ENCODE measurements at regions not wholly inside any gene's neighbourhood (a gene's known extent, or its start where the extent isn't known, plus 50 kb on each side); places are given as distances from the start of the nearest gene placed in this dataset.

DNA sequence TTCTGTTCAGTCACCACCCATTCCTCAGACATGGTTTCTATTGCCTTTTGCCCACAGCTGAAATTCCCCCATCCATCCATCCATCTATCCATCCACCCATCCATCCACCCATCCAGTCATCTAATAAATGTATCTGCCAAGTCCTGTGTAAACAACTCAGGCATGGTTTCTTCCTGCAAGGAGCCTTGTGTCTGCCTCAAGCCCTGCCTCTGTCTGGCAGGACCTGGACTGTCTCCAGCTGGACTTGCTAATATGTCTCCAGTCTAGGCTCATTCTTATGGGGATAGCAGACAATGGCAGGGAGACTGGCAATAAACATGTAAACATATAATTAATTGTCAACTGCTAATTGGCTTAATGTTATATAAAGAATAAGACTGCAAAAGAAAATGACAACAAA is 64.7 kb upstream of the AMPD3 start:
- DNase-seq = no peak
- Histone ChIP-seq H3K9ac (ENCODE audit: low read length) (no peak overlapping the region), H3K36me3 (replicated peaks; ENCODE audit: insufficient read depth, low read length) (no peaks in the 10 kb centered on the region), H3K79me2 (ENCODE audit: low read length) (no peaks in the 10 kb centered on the region), H3F3A (ENCODE audit: insufficient read depth, low read length) (no peaks in the 10 kb centered on the region), H3K4me2 (ENCODE audit: low read depth, low read length) (no peak overlapping the region), H3K4me1 (ENCODE audit: low read length) (no peaks in the 10 kb centered on the region), H4K20me1 (ENCODE audit: insufficient read depth, low read length) (no peaks in the 10 kb centered on the region), H3K27ac (ENCODE audit: low read length) (no peak overlapping the region), H3K9me3 (replicated peaks; ENCODE audit: insufficient read depth, low read length) (no peaks in the 10 kb centered on the region), H3K9me2 (replicated peaks; ENCODE audit: insufficient read depth, low read length) (no peaks in the 10 kb centered on the region), H2AFZ (ENCODE audit: low read length) (no peak overlapping the region), H3K27me3 (replicated peaks; ENCODE audit: insufficient read depth, low read length) (no peaks in the 10 kb centered on the region), H3K4me3 (ENCODE audit: low read length) (no peak overlapping the region)
- no peak for TF ChIP-seq EZH2 (optimal IDR thresholded peaks at IDR 0.05; ENCODE audit: low read depth, low read length)
- TF ChIP-seq, protein P1, sequence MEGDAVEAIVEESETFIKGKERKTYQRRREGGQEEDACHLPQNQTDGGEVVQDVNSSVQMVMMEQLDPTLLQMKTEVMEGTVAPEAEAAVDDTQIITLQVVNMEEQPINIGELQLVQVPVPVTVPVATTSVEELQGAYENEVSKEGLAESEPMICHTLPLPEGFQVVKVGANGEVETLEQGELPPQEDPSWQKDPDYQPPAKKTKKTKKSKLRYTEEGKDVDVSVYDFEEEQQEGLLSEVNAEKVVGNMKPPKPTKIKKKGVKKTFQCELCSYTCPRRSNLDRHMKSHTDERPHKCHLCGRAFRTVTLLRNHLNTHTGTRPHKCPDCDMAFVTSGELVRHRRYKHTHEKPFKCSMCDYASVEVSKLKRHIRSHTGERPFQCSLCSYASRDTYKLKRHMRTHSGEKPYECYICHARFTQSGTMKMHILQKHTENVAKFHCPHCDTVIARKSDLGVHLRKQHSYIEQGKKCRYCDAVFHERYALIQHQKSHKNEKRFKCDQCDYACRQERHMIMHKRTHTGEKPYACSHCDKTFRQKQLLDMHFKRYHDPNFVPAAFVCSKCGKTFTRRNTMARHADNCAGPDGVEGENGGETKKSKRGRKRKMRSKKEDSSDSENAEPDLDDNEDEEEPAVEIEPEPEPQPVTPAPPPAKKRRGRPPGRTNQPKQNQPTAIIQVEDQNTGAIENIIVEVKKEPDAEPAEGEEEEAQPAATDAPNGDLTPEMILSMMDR (IDR thresholded peaks at IDR 0.05; ENCODE audit: low read length) = no peak
- no peak for TF ChIP-seq EZH2phosphoT487 (IDR thresholded peaks at IDR 0.05; ENCODE audit: low read length)

DNA sequence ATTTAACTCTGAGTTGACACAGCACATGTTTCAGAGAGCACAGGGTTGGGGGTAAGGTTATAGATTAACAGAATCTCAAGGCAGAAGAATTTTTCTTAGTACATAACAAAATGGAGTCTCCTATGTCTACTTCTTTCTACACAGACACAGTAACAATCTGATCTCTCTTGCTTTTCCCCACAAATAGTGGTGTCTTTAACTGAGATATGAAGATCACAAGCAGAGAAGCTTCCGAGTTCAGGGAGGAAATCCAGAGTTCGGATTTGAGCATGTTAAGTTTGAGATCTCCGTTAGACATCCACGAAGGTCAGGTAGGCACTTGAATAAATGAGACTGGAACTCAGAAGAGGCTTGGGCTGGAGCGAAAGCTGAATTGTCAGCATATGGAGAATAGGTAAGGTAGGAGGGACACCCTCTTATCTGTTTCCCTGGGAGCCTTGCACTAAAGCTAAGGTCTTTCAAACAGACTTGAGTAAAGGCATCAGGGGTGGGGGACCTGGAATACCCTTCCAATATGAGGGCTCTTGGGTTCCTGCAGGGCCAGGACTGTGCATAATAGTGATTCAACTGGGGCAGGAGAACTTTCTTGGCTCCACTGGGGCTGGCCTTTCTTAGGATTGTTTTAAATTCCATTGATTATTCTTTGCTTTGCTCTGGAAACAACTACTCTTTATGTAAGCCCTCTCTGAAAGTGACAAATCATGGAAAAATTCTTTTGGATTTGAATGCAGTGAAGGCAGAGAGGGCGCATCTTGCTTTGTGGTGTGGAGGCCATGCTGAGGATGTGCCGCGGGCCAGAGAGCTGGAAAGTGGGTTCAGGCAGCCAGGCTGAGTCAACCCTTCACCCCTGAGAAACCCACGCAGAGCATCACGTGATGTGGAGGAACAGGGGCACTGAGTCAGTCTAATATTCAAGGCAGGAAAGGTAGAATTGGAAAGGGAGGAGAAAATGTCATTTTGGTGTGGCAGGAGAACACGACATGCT is 62.7 kb upstream of the AMPD3 start:
- no peaks in the 10 kb centered on the region for H4K20me1 ChIP-seq (ENCODE audit: insufficient read depth, low read length)
- TF ChIP-seq, protein P1 (IDR thresholded peaks at IDR 0.05; ENCODE audit: low read length) = no peak
- TF ChIP-seq EZH2phosphoT487 (IDR thresholded peaks at IDR 0.05; ENCODE audit: low read length) (no peak), EZH2 (optimal IDR thresholded peaks at IDR 0.05; ENCODE audit: low read depth, low read length) (no peak)
- H3K9me3 ChIP-seq (replicated peaks; ENCODE audit: insufficient read depth, low read length) = no peaks in the 10 kb centered on the region
- H3K4me2 ChIP-seq (ENCODE audit: low read depth, low read length) = no peak overlapping the region
- H3K9me2 ChIP-seq (replicated peaks; ENCODE audit: insufficient read depth, low read length) = no peaks in the 10 kb centered on the region
- H3K4me3 ChIP-seq (ENCODE audit: low read length) = no peak overlapping the region
- H3K27ac ChIP-seq (ENCODE audit: low read length) = no peak overlapping the region
- no peak overlapping the region for H2AFZ ChIP-seq (ENCODE audit: low read length)
- DNase-seq = no peak
- H3K79me2 ChIP-seq (ENCODE audit: low read length) = no peaks in the 10 kb centered on the region
- no peaks in the 10 kb centered on the region for H3K36me3 ChIP-seq (replicated peaks; ENCODE audit: insufficient read depth, low read length)
- no peaks in the 10 kb centered on the region for H3K4me1 ChIP-seq (ENCODE audit: low read length)
- no peaks in the 10 kb centered on the region for H3K27me3 ChIP-seq (replicated peaks; ENCODE audit: insufficient read depth, low read length)
- no peak overlapping the region for H3K9ac ChIP-seq (ENCODE audit: low read length)
- no peaks in the 10 kb centered on the region for H3F3A ChIP-seq (ENCODE audit: insufficient read depth, low read length)

DNA sequence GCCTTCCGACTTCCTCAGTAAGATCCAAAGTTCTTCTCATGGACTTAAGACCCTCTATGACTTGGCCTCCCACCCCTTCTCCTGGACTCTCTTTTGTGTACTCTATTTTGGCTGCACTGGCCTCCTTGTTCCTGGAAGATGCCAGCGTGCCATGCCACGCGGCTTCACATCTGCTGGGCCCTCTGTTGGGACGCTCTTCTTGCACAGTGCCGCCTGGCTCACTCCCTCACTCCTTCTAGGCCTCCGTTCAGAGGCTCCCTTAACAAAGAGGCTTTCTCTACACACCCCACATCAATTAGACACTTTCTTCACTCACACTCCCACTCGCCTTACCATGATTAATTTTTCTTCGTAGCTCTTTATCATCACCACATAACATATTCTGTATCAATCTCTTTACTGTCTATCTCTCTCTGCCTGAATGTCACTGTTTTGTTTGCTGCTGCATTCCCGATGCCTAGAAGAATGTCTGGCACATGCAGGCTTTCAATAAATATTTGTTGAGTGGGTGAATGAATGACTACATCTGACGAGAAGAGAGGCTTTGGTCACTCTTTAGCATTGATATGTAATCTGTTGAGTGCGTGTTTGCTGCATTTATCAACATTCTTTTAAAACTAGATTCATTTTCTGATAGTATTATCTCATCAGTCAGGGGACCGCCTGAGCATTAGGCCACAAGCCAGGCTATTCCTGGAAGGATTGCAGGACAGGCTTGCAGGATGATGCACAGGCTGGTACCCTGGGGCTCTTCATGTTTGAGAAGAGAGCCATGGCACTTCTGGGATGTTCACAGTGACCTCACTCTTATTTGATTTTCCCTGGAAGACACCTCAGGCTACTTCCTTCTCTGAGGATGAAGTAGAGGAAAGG is 60.6 kb upstream of the AMPD3 start:
- Histone ChIP-seq H3K36me3 (replicated peaks; ENCODE audit: insufficient read depth, low read length) (no peaks in the 10 kb centered on the region), H3K9ac (ENCODE audit: low read length) (no peak overlapping the region), H3K4me1 (ENCODE audit: low read length) (no peaks in the 10 kb centered on the region), H3K9me2 (replicated peaks; ENCODE audit: insufficient read depth, low read length) (no peaks in the 10 kb centered on the region), H3K9me3 (replicated peaks; ENCODE audit: insufficient read depth, low read length) (no peaks in the 10 kb centered on the region), H3K27me3 (replicated peaks; ENCODE audit: insufficient read depth, low read length) (no peaks in the 10 kb centered on the region), H2AFZ (ENCODE audit: low read length) (no peak overlapping the region), H4K20me1 (ENCODE audit: insufficient read depth, low read length) (no peaks in the 10 kb centered on the region), H3F3A (ENCODE audit: insufficient read depth, low read length) (no peaks in the 10 kb centered on the region), H3K4me3 (ENCODE audit: low read length) (no peak overlapping the region), H3K79me2 (ENCODE audit: low read length) (no peaks in the 10 kb centered on the region), H3K4me2 (ENCODE audit: low read depth, low read length) (no peak overlapping the region), H3K27ac (ENCODE audit: low read length) (no peak overlapping the region)
- DNase-seq = no peak
- TF ChIP-seq, protein P1 (IDR thresholded peaks at IDR 0.05; ENCODE audit: low read length) = no peak
- TF ChIP-seq EZH2phosphoT487 (IDR thresholded peaks at IDR 0.05; ENCODE audit: low read length) (no peak), EZH2 (optimal IDR thresholded peaks at IDR 0.05; ENCODE audit: low read depth, low read length) (no peak)
